HCT116 (cell line): ENCODE measurements at regions not wholly inside any gene's neighbourhood (a gene's known extent, or its start where the extent isn't known, plus 50 kb on each side); places are given as distances from the start of the nearest gene placed in this dataset.

Source experiments
- ATAC-seq: fragments of 200-7000 bp; cut with Tn5 transposase; 2 replicates; pipeline ENCODE4 v1.9.1; 2020; ENCODE audit warnings: mild to moderate bottlenecking, moderate library complexity
- BruUV-seq: library from RNA; stranded (reverse); fragments of 400-500 nt; replicated peaks from 2 replicates; lab custom pipeline; 2021; lab: Mats Ljungman, UMichigan
- CTCF ChIA-PET: fragments of 300-600 bp; sonication (Branson Sonifier 250); formaldehyde crosslinking; loops from one replicate; lab custom pipeline; 2021; ENCODE audit warnings: antibody characterized with exemption; lab: Charles Lee
- POLR2A ChIA-PET: fragments of 300-600, 350-600 bp; sonication (Branson Sonifier 250); formaldehyde crosslinking; loops from one replicate; lab custom pipeline; 2021; ENCODE audit warnings: antibody characterized with exemption; lab: Charles Lee
- RAD21 ChIA-PET, 2 experiments: fragments of 300-600 bp; sonication (Branson Sonifier 250); formaldehyde crosslinking; loops; one replicate each; lab custom pipeline; 2023; ENCODE audit warnings: low total read pairs in 2 of 2; ENCODE audit not compliant: uncharacterized antibody in 2 of 2, unreplicated experiment in 2 of 2, low non-redundant PET in 1 of 2; lab: Charles Lee
- DNase-seq: peaks from one replicate; pipeline ENCODE4 v3.0.0-alpha.2; 2010; ENCODE audit warnings: low read depth, low spot score
- H2AFZ ChIP-seq: fragments of 200-600 bp; shearing (Covaris generic), sonication (generic); 2 replicates; pipeline ENCODE4 v1.6.1; 2017; ENCODE audit warnings: low read depth, mixed run types, mixed read lengths, antibody characterized with exemption, low read length; ENCODE audit not compliant: poor library complexity, severe bottlenecking
- H3K27ac ChIP-seq: 2 replicates; pipeline ENCODE4 v1.5.1; 2012; ENCODE audit warnings: low read depth, low read length
- H3K27me3 ChIP-seq: fragments of 200-600 bp; sonication (generic); 2 replicates; pipeline ENCODE4 v1.6.1; 2016; ENCODE audit warnings: mixed run types, low read length, mixed read lengths; ENCODE audit not compliant: insufficient read depth
- H3K36me3 ChIP-seq, 2 experiments: fragments of 200-500 bp in 1 of 2; fragments of 200-600 bp in 1 of 2; sonication (Bioruptor generic) in 1 of 2; sonication (generic) in 1 of 2; 2 replicates each; pipeline versions ENCODE4 v1.5.1 to v1.6.1; 2014 to 2016; ENCODE audit warnings: low read length in 2 of 2, inconsistent platforms in 1 of 2, mixed read lengths in 1 of 2, mixed run types in 1 of 2; ENCODE audit not compliant: insufficient read depth in 2 of 2, control insufficient read depth in 1 of 2
- H3K4me1 ChIP-seq, 2 experiments: fragments of 200-600 bp in 1 of 2; sonication (generic) in 1 of 2; 2 replicates each; pipeline versions ENCODE4 v1.5.1 to v1.6.1; 2012 to 2017; ENCODE audit warnings: low read length in 2 of 2, inconsistent platforms in 1 of 2, mild to moderate bottlenecking in 1 of 2, mixed read lengths in 1 of 2, mixed run types in 1 of 2, moderate library complexity in 1 of 2; ENCODE audit not compliant: insufficient read depth in 2 of 2, control insufficient read depth in 1 of 2
- H3K4me2 ChIP-seq: fragments of 200-600 bp; sonication (generic); 2 replicates; pipeline ENCODE4 v1.6.1; 2017; ENCODE audit warnings: mixed run types, low read length, mixed read lengths
- H3K4me3 ChIP-seq, 2 experiments: fragments of 200-600 bp in 1 of 2; sonication (generic) in 1 of 2; replicated peaks in 1 of 2; 2 replicates each; pipeline ENCODE4 v1.5.1; 2011 to 2016; ENCODE audit warnings: low read length in 2 of 2, control low read depth in 1 of 2, low read depth in 1 of 2, mild to moderate bottlenecking in 1 of 2, mixed read lengths in 1 of 2, mixed run types in 1 of 2
- H3K79me2 ChIP-seq: fragments of 200-600 bp; sonication (generic); 2 replicates; pipeline ENCODE4 v1.6.1; 2017; ENCODE audit warnings: mild to moderate bottlenecking, mixed run types, low read length, moderate library complexity, mixed read lengths; ENCODE audit not compliant: insufficient read depth
- H3K9ac ChIP-seq: fragments of 200-600 bp; sonication (generic); 2 replicates; pipeline ENCODE4 v1.6.1; 2016; ENCODE audit warnings: low read length, mixed read lengths
- H3K9me2 ChIP-seq: fragments of 200-600 bp; sonication (generic), shearing (Covaris generic); 2 replicates; pipeline ENCODE4 v1.6.1; 2017; ENCODE audit warnings: mixed run types, mild to moderate bottlenecking, moderate library complexity; ENCODE audit not compliant: insufficient read depth
- H3K9me3 ChIP-seq, 2 experiments: fragments of 200-500 bp in 1 of 2; fragments of 200-600 bp in 1 of 2; sonication (Bioruptor generic) in 1 of 2; sonication (generic) in 1 of 2; 2 replicates each; pipeline ENCODE4 v1.6.1; 2014 to 2017; ENCODE audit warnings: low read length in 2 of 2, mixed read lengths in 2 of 2, inconsistent platforms in 1 of 2, low read depth in 1 of 2, mild to moderate bottlenecking in 1 of 2, mixed run types in 1 of 2, moderate library complexity in 1 of 2; ENCODE audit not compliant: control insufficient read depth in 1 of 2, insufficient read depth in 1 of 2
- H4K20me1 ChIP-seq: fragments of 200-600 bp; sonication (generic), shearing (Covaris generic); 2 replicates; pipeline ENCODE4 v1.6.1; 2017; ENCODE audit warnings: mixed run types, mild to moderate bottlenecking, moderate library complexity; ENCODE audit not compliant: insufficient read depth
- CEBPB ChIP-seq: IDR thresholded peaks from 2 replicates; pipeline ENCODE4 v1.6.1; 2012; ENCODE audit warnings: low read depth
- EGR1 ChIP-seq: IDR thresholded peaks from 2 replicates; pipeline ENCODE4 v1.6.1; 2012; ENCODE audit warnings: low read depth
- ELF1 ChIP-seq: IDR thresholded peaks from 2 replicates; pipeline ENCODE4 v1.6.1; 2012; ENCODE audit warnings: low read depth, borderline replicate concordance
- EZH2 ChIP-seq: fragments of 200-600 bp; sonication (generic); IDR thresholded peaks from 2 replicates; pipeline ENCODE4 v1.6.1; 2017; ENCODE audit warnings: antibody characterized with exemption, mixed run types
- FOSL1 ChIP-seq: IDR thresholded peaks from 2 replicates; pipeline ENCODE4 v1.6.1; 2012; ENCODE audit warnings: low read depth
- JUND ChIP-seq: IDR thresholded peaks from 2 replicates; pipeline ENCODE4 v1.6.1; 2012
- POLR2AphosphoS5 ChIP-seq: IDR thresholded peaks from 2 replicates; pipeline ENCODE4 v1.6.1; 2011; ENCODE audit warnings: mild to moderate bottlenecking, low read depth, low read length, moderate library complexity
- RAD21 ChIP-seq: IDR thresholded peaks from 2 replicates; pipeline ENCODE4 v1.6.1; 2012; ENCODE audit warnings: low read depth, mild to moderate bottlenecking
- SIN3A ChIP-seq: IDR thresholded peaks from 2 replicates; pipeline ENCODE4 v1.6.1; 2012; ENCODE audit warnings: low read depth
- SP1 ChIP-seq: IDR thresholded peaks from 2 replicates; pipeline ENCODE4 v1.6.1; 2012; ENCODE audit warnings: low read depth
- SRF ChIP-seq: IDR thresholded peaks from 2 replicates; pipeline ENCODE4 v1.6.1; 2012; ENCODE audit warnings: low read depth
- TCF7L2 ChIP-seq: IDR thresholded peaks from 2 replicates; pipeline ENCODE4 v1.7.0; 2011; ENCODE audit warnings: borderline replicate concordance, inconsistent platforms; ENCODE audit not compliant: insufficient read depth, insufficient read length; ENCODE audit errors: extremely low read depth
- YY1 ChIP-seq: IDR thresholded peaks from 2 replicates; pipeline ENCODE4 v1.6.1; 2011; ENCODE audit warnings: low read length, low read depth, moderate library complexity, mild to moderate bottlenecking; ENCODE audit not compliant: insufficient replicate concordance; ENCODE audit errors: extremely low read depth
- ZFX ChIP-seq: fragments of 450-650 bp; IDR thresholded peaks from 2 replicates; pipeline ENCODE4 v1.6.1; 2017
- intact Hi-C: fragments of 100-400 bp; cut with micrococcal nuclease; formaldehyde crosslinking; loops from 2 replicates; pipeline ENCODE4 v1.10.0; 2022
- TF ChIP-seq, protein P1 (sequence below): IDR thresholded peaks from 2 replicates; pipeline ENCODE4 v1.6.1; 2011; ENCODE audit warnings: mild to moderate bottlenecking, low read length, moderate library complexity; ENCODE audit not compliant: insufficient replicate concordance; ENCODE audit errors: extremely low read depth
- TF ChIP-seq, protein P2 (sequence below): IDR thresholded peaks from 2 replicates; pipeline ENCODE4 v1.6.1; 2012
- TF ChIP-seq, protein P3 (sequence below), 3 experiments: fragments of 200-600 bp in 1 of 3; sonication (generic) in 1 of 3; IDR thresholded peaks in 2 of 3; conservative IDR thresholded peaks in 1 of 3; 2 replicates each; pipeline ENCODE4 v1.5.1; 2012 to 2017; ENCODE audit warnings: low read depth in 2 of 3, low read length in 2 of 3, antibody characterized with exemption in 1 of 3, borderline replicate concordance in 1 of 3, control low read depth in 1 of 3, mild to moderate bottlenecking in 1 of 3, mixed read lengths in 1 of 3, mixed run types in 1 of 3, moderate library complexity in 1 of 3; ENCODE audit not compliant: insufficient read depth in 1 of 3
- TF ChIP-seq, protein P4 (sequence below): IDR thresholded peaks from 2 replicates; pipeline ENCODE4 v1.6.1; 2012; ENCODE audit warnings: low read depth

DNA sequence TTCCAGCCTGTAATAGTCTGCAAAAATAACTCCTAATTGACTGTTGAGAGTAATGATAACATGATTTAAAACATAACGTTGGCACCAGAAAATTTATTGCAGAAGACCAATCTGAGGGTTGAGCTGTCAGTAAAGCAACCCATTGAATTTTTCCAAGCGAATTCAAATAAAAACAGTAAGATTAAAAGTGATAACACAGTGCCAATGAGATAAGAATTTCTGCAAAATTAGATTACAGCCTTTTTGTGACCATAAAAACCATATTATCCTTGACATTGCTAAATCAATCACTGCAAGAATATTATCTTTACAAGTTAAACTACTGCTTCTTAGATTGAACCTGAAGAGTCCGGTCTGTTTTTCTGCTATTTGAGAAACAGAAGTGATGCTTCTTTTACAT, 341.4 kb downstream of the CDH11 start (continued):
- TF ChIP-seq, protein P1, sequence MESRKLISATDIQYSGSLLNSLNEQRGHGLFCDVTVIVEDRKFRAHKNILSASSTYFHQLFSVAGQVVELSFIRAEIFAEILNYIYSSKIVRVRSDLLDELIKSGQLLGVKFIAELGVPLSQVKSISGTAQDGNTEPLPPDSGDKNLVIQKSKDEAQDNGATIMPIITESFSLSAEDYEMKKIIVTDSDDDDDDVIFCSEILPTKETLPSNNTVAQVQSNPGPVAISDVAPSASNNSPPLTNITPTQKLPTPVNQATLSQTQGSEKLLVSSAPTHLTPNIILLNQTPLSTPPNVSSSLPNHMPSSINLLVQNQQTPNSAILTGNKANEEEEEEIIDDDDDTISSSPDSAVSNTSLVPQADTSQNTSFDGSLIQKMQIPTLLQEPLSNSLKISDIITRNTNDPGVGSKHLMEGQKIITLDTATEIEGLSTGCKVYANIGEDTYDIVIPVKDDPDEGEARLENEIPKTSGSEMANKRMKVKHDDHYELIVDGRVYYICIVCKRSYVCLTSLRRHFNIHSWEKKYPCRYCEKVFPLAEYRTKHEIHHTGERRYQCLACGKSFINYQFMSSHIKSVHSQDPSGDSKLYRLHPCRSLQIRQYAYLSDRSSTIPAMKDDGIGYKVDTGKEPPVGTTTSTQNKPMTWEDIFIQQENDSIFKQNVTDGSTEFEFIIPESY: no peak
- no peak for TF ChIP-seq CEBPB
- no peak for TF ChIP-seq JUND
- no peak for TF ChIP-seq RAD21
- no peak for TF ChIP-seq EZH2
- TF ChIP-seq, all 23 proteins: peak for 0

DNA sequence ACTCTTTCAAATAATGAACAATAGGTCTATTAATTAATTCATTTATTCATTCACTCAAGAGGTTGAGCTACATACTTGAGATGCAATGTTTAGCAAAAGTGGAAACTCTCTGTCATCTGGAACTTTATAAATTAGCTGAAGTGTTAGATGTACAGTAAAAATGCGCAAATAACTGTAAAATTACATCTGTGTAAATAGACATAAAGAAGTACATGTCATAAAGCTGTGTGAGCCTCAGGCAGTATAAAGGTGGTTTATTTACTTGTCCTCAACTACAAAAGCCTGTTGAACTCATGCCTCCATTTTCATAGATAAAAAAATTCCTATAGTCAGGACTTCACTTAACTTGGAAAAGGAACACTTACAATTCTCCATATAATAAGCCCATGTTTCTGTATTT, 343.1 kb downstream of the CDH11 start:
- no peaks in the 10 kb centered on the region for H3K27me3 ChIP-seq
- H3K9me3 ChIP-seq: peaks cover 6 to 22% of the 10 kb centered on the region in 2 experiments; a peak in 2 of 4 replicates
- TF ChIP-seq SP1 (no peak), ZFX (no peak), EZH2 (no peak), ELF1 (no peak), RAD21 (no peak), FOSL1 (no peak), EGR1 (no peak), YY1 (no peak), TCF7L2 (no peak), JUND (no peak), SRF (no peak), SIN3A (no peak), POLR2AphosphoS5 (no peak)
- TF ChIP-seq, protein P2, sequence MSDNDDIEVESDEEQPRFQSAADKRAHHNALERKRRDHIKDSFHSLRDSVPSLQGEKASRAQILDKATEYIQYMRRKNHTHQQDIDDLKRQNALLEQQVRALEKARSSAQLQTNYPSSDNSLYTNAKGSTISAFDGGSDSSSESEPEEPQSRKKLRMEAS: no peak
- TF ChIP-seq, protein P3, sequence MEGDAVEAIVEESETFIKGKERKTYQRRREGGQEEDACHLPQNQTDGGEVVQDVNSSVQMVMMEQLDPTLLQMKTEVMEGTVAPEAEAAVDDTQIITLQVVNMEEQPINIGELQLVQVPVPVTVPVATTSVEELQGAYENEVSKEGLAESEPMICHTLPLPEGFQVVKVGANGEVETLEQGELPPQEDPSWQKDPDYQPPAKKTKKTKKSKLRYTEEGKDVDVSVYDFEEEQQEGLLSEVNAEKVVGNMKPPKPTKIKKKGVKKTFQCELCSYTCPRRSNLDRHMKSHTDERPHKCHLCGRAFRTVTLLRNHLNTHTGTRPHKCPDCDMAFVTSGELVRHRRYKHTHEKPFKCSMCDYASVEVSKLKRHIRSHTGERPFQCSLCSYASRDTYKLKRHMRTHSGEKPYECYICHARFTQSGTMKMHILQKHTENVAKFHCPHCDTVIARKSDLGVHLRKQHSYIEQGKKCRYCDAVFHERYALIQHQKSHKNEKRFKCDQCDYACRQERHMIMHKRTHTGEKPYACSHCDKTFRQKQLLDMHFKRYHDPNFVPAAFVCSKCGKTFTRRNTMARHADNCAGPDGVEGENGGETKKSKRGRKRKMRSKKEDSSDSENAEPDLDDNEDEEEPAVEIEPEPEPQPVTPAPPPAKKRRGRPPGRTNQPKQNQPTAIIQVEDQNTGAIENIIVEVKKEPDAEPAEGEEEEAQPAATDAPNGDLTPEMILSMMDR (IDR thresholded peaks at IDR 0.05 in 2 of 3, conservative IDR thresholded peaks at IDR 0.05 in 1 of 3; ENCODE audit: borderline replicate concordance in 1 of 3, insufficient read depth in 1 of 3, low read depth in 2 of 3, low read length in 2 of 3): no peak
- TF ChIP-seq, protein P4, sequence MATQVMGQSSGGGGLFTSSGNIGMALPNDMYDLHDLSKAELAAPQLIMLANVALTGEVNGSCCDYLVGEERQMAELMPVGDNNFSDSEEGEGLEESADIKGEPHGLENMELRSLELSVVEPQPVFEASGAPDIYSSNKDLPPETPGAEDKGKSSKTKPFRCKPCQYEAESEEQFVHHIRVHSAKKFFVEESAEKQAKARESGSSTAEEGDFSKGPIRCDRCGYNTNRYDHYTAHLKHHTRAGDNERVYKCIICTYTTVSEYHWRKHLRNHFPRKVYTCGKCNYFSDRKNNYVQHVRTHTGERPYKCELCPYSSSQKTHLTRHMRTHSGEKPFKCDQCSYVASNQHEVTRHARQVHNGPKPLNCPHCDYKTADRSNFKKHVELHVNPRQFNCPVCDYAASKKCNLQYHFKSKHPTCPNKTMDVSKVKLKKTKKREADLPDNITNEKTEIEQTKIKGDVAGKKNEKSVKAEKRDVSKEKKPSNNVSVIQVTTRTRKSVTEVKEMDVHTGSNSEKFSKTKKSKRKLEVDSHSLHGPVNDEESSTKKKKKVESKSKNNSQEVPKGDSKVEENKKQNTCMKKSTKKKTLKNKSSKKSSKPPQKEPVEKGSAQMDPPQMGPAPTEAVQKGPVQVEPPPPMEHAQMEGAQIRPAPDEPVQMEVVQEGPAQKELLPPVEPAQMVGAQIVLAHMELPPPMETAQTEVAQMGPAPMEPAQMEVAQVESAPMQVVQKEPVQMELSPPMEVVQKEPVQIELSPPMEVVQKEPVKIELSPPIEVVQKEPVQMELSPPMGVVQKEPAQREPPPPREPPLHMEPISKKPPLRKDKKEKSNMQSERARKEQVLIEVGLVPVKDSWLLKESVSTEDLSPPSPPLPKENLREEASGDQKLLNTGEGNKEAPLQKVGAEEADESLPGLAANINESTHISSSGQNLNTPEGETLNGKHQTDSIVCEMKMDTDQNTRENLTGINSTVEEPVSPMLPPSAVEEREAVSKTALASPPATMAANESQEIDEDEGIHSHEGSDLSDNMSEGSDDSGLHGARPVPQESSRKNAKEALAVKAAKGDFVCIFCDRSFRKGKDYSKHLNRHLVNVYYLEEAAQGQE: no peak
- H3K36me3 ChIP-seq: no peaks in the 10 kb centered on the region
- H3K4me2 ChIP-seq: no peak overlapping the region
- POLR2A ChIA-PET: no interaction called here
- H3K9ac ChIP-seq: no peak overlapping the region
- DNase-seq (no peak), ATAC-seq (no peak)
- CTCF ChIA-PET: no interaction called here
- no TSS peak for BruUV-seq
- intact Hi-C loops: no loop called here
- H2AFZ ChIP-seq: no peak overlapping the region
- no peak overlapping the region for H3K27ac ChIP-seq
- no peaks in the 10 kb centered on the region for H3K9me2 ChIP-seq
- RAD21 ChIA-PET: no interaction called here
- no peaks in the 10 kb centered on the region for H3K4me1 ChIP-seq
- H3K4me3 ChIP-seq: no peak overlapping the region
- H4K20me1 ChIP-seq: no peaks in the 10 kb centered on the region
- no peaks in the 10 kb centered on the region for H3K79me2 ChIP-seq
